HepG2 (cell line): ENCODE measurements at regions not wholly inside any gene's neighbourhood (a gene's known extent, or its start where the extent isn't known, plus 50 kb on each side); places are given as distances from the start of the nearest gene placed in this dataset.
A peak's percentile ranks its signal among the peaks of the same experiment; 100 is the strongest.

Experiments
- ATAC-seq: fragments of 200-7000 bp; cut with Tn5 transposase; 3 replicates; pipeline ENCODE4 v1.9.1; 2020; ENCODE audit warnings: mild to moderate bottlenecking, moderate library complexity
- BruUV-seq: library from RNA; stranded (reverse); fragments of 400-500 nt; replicated peaks from 2 replicates; lab custom pipeline; 2021; lab: Mats Ljungman, UMichigan
- CTCF ChIA-PET: fragments of 300-600 bp; formaldehyde crosslinking; extraction: SDS; loops from one replicate; lab custom pipeline; 2021; ENCODE audit warnings: low total read pairs, inconsistent platforms, low intra/inter-chr PET ratio; lab: Yijun Ruan, JAX
- POLR2A ChIA-PET: fragments of 350-600 bp; sonication (Branson Sonifier 250); formaldehyde crosslinking; loops from one replicate; lab custom pipeline; 2020; ENCODE audit warnings: antibody characterized with exemption, inconsistent platforms; lab: Yijun Ruan, JAX
- DNase-seq: peaks from one replicate; pipeline ENCODE4 v3.0.0-alpha.2; 2015; ENCODE audit warnings: low spot score
- FAIRE-seq: peaks from 3 replicates; lab custom pipeline; 2011; peaks lifted over from hg19 to GRCh38; lab: Jason Lieb, UNC
- H2AFZ ChIP-seq: one replicate; pipeline ENCODE4 v1.6.1; 2011; ENCODE audit warnings: low read length, inconsistent platforms
- H3K27ac ChIP-seq: fragments of 300-600 bp; 3 replicates; pipeline ENCODE4 v1.8.0; 2011; ENCODE audit warnings: mixed run types, mild to moderate bottlenecking, mixed read lengths, low read length, inconsistent platforms; ENCODE audit not compliant: insufficient read depth; ENCODE audit errors: extremely low read length
- H3K27me3 ChIP-seq, 2 experiments: fragments of 200-600 bp in 1 of 2; 2 replicates in 1 of 2; 3 replicates in 1 of 2; pipeline versions ENCODE4 v1.6.0 to v1.8.0; 2011; ENCODE audit warnings: low read length in 2 of 2, mild to moderate bottlenecking in 2 of 2, moderate library complexity in 2 of 2, inconsistent platforms in 1 of 2; ENCODE audit not compliant: insufficient read depth in 2 of 2, control insufficient read depth in 1 of 2
- H3K36me3 ChIP-seq, 2 experiments: fragments of 200-600 bp in 1 of 2; replicated peaks in 1 of 2; 2 replicates in 1 of 2; 3 replicates in 1 of 2; pipeline versions ENCODE4 v1.5.1 to v1.8.0; 2011; ENCODE audit warnings: low read length in 2 of 2, inconsistent platforms in 1 of 2; ENCODE audit not compliant: insufficient read depth in 2 of 2, control insufficient read depth in 1 of 2
- H3K4me1 ChIP-seq: 2 replicates; pipeline ENCODE4 v1.5.1; 2012; ENCODE audit warnings: low read length, inconsistent platforms; ENCODE audit not compliant: insufficient read depth
- H3K4me2 ChIP-seq: 2 replicates; pipeline ENCODE4 v1.6.0; 2011; ENCODE audit warnings: low read depth, low read length, inconsistent platforms
- H3K4me3 ChIP-seq, 3 experiments: fragments of 200-600 bp in 1 of 3; sonication (generic), shearing (Covaris generic) in 1 of 3; replicated peaks in 1 of 3; 2 replicates each; pipeline ENCODE4 v1.5.1; 2011 to 2016; ENCODE audit warnings: low read length in 3 of 3, inconsistent platforms in 2 of 3, low read depth in 2 of 3, mild to moderate bottlenecking in 2 of 3, control low read depth in 1 of 3, mixed read lengths in 1 of 3; ENCODE audit not compliant: insufficient read depth in 1 of 3
- H3K79me2 ChIP-seq: one replicate; pipeline ENCODE4 v1.6.1; 2011; ENCODE audit warnings: low read length, inconsistent platforms; ENCODE audit not compliant: insufficient read depth
- H3K9ac ChIP-seq: 2 replicates; pipeline ENCODE4 v1.6.0; 2011; ENCODE audit warnings: mild to moderate bottlenecking, low read depth, low read length, inconsistent platforms; ENCODE audit not compliant: insufficient read depth
- H3K9me3 ChIP-seq: 2 replicates; pipeline ENCODE4 v1.5.1; 2012; ENCODE audit warnings: mild to moderate bottlenecking, low read length
- H4K20me1 ChIP-seq: 2 replicates; pipeline ENCODE4 v1.6.0; 2011; ENCODE audit warnings: inconsistent platforms, mild to moderate bottlenecking, low read length, moderate library complexity; ENCODE audit not compliant: insufficient read depth
- MBNL3 ChIP-seq: fragments of 250-450 bp; sonication (Bioruptor Pico); conservative IDR thresholded peaks from 2 replicates; pipeline ENCODE4 v1.8.0; 2022; ENCODE audit warnings: mild to moderate bottlenecking, inconsistent platforms
- PITX1 ChIP-seq: sonication (generic); formaldehyde crosslinking; IDR thresholded peaks from 2 replicates; pipeline ENCODE4 v1.5.1; 2020; ENCODE audit warnings: mild to moderate bottlenecking, missing genetic modification reagents
- SOX13 ChIP-seq, 3 experiments: fragments of 450-650 bp in 1 of 3; sonication (generic) in 1 of 3; formaldehyde crosslinking in 1 of 3; IDR thresholded peaks in 2 of 3; conservative IDR thresholded peaks in 1 of 3; 2 replicates each; pipeline versions ENCODE4 v1.5.0 to v1.6.1; 2016 to 2020; ENCODE audit warnings: antibody characterized with exemption in 1 of 3, mild to moderate bottlenecking in 1 of 3, missing compliant biosample characterization in 1 of 3, missing genetic modification reagents in 1 of 3, moderate library complexity in 1 of 3
- SRSF4 ChIP-seq: fragments of 200-400 bp; formaldehyde crosslinking; IDR thresholded peaks from one replicate; pipeline ENCODE4 v1.6.1; 2018; ENCODE audit warnings: mild to moderate bottlenecking, low read depth, low read length, moderate library complexity; ENCODE audit not compliant: poor library complexity, severe bottlenecking
- TARDBP ChIP-seq: sonication (generic); formaldehyde crosslinking; IDR thresholded peaks from 2 replicates; pipeline ENCODE4 v1.8.0; 2022; ENCODE audit warnings: mild to moderate bottlenecking, missing genetic modification reagents
- TERF1 ChIP-seq: sonication (generic); formaldehyde crosslinking; IDR thresholded peaks from 2 replicates; pipeline ENCODE4 v1.8.0; 2022; ENCODE audit warnings: mild to moderate bottlenecking, missing genetic modification reagents, moderate library complexity
- ZBTB14 ChIP-seq: sonication (generic); formaldehyde crosslinking; IDR thresholded peaks from 2 replicates; pipeline ENCODE4 v1.4.0; 2020; ENCODE audit warnings: missing genetic modification reagents
- ZBTB20 ChIP-seq: sonication (generic); formaldehyde crosslinking; IDR thresholded peaks from 2 replicates; pipeline ENCODE4 v1.8.1; 2023; ENCODE audit warnings: missing genetic modification reagents, low read depth, mild to moderate bottlenecking, borderline replicate concordance
- ZNF329 ChIP-seq: sonication (generic); formaldehyde crosslinking; IDR thresholded peaks from 2 replicates; pipeline ENCODE4 v1.9.0; 2021; ENCODE audit warnings: low read depth, mild to moderate bottlenecking, missing genetic modification reagents
- ZNF468 ChIP-seq: sonication (generic); formaldehyde crosslinking; IDR thresholded peaks from 2 replicates; pipeline ENCODE4 v1.8.0; 2022; ENCODE audit warnings: mild to moderate bottlenecking, moderate library complexity, missing genetic modification reagents
- ZNF747 ChIP-seq: sonication (generic); formaldehyde crosslinking; IDR thresholded peaks from 2 replicates; pipeline ENCODE4 v1.8.1; 2023; ENCODE audit warnings: missing genetic modification reagents, mild to moderate bottlenecking, borderline replicate concordance
- in situ Hi-C: cut with HindIII; loops from 2 replicates; pipeline ENCODE4 v1.10.0; 2017; ENCODE audit warnings: low pct_unique_long_range_greater_than_20kb; ENCODE audit not compliant: extremely low pct_ligation_motif_present
- intact Hi-C: fragments of 100-400 bp; cut with micrococcal nuclease; formaldehyde crosslinking; loops from one replicate; pipeline ENCODE4 v1.10.0; 2022; ENCODE audit not compliant: unreplicated experiment
- TF ChIP-seq, protein P1 (sequence below), 2 experiments: IDR thresholded peaks; 2 replicates each; pipeline ENCODE4 v1.6.1; 2011 to 2012; ENCODE audit warnings: low read length in 2 of 2, borderline replicate concordance in 1 of 2, low read depth in 1 of 2, mild to moderate bottlenecking in 1 of 2, moderate library complexity in 1 of 2

DNA sequence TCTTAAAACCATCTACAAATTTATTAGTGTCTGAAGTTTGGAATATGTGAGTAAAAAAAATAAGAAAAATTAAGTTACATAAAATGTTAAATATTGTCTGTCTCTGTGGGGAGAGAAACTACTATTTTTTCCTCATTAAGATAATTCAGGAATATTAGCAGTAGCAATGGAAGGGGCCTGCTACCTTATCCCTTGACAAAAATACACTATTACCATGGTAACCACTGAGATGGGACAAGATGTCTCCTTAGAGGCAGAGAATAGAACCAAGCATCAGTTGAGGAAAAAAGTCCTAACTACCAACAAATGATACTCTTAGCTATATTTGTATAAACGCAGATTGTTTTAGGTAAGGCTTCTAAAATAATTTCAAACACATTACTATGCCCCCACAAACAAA, 150.7 kb upstream of the LSM8 start (continued):
- TF ChIP-seq MBNL3 (CRISPR knock-in tag) (no peak), SRSF4 (no peak), TARDBP (CRISPR knock-in tag) (no peak), PITX1 (CRISPR knock-in tag) (no peak), ZNF747 (no peak), SOX13 (IDR thresholded peaks at IDR 0.05) (no peak), SOX13 (CRISPR knock-in tag; conservative IDR thresholded peaks at IDR 0.05 in 1 of 2, IDR thresholded peaks at IDR 0.05 in 1 of 2) (no peak)
- TF ChIP-seq, all 625 proteins: peak for 0

DNA sequence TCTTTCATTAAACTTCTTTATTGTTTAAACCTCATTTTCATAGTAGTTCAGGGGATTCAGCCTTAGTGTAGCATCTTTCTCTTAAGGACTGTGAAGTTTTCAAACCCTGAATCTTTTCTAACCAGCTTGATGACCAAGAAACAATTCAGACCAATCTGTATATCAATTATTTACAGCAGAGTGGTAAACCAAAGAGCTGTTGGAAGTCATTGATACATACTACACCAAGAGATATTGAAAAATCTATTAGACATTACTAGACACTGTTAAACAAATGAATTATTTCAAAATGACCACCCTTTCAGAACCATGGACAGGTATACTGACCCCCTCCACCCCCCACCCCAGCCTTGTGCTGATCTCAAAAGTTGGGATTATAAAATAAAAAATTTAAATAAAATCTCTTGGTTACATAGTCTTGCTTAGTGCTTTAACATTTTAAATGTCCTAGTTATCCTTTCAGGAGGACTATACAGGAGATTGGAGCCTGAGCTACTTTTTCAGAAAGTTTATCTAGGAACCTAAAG, 143.9 kb upstream of the LSM8 start:
- H3K36me3 ChIP-seq = no peaks in the 10 kb centered on the region
- intact Hi-C loops (no loop called here), in situ Hi-C loops (no loop called here)
- DNase-seq = no peak
- H3K4me3 ChIP-seq = no peak overlapping the region
- no TSS peak for BruUV-seq
- ChIA-PET POLR2A (no interaction called here), CTCF (no interaction called here)
- no peaks in the 10 kb centered on the region for H3K79me2 ChIP-seq
- H3K27ac ChIP-seq = no peak overlapping the region
- H4K20me1 ChIP-seq = no peaks in the 10 kb centered on the region
- ATAC-seq = no peak
- no peaks in the 10 kb centered on the region for H3K4me1 ChIP-seq
- H3K9ac ChIP-seq = no peak overlapping the region
- no peak for TF ChIP-seq ZBTB14 (CRISPR knock-in tag)
- TF ChIP-seq ZBTB20 (CRISPR knock-in tag) = no peak
- TF ChIP-seq, protein P1, sequence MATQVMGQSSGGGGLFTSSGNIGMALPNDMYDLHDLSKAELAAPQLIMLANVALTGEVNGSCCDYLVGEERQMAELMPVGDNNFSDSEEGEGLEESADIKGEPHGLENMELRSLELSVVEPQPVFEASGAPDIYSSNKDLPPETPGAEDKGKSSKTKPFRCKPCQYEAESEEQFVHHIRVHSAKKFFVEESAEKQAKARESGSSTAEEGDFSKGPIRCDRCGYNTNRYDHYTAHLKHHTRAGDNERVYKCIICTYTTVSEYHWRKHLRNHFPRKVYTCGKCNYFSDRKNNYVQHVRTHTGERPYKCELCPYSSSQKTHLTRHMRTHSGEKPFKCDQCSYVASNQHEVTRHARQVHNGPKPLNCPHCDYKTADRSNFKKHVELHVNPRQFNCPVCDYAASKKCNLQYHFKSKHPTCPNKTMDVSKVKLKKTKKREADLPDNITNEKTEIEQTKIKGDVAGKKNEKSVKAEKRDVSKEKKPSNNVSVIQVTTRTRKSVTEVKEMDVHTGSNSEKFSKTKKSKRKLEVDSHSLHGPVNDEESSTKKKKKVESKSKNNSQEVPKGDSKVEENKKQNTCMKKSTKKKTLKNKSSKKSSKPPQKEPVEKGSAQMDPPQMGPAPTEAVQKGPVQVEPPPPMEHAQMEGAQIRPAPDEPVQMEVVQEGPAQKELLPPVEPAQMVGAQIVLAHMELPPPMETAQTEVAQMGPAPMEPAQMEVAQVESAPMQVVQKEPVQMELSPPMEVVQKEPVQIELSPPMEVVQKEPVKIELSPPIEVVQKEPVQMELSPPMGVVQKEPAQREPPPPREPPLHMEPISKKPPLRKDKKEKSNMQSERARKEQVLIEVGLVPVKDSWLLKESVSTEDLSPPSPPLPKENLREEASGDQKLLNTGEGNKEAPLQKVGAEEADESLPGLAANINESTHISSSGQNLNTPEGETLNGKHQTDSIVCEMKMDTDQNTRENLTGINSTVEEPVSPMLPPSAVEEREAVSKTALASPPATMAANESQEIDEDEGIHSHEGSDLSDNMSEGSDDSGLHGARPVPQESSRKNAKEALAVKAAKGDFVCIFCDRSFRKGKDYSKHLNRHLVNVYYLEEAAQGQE (IDR thresholded peaks at IDR 0.05; ENCODE audit: borderline replicate concordance in 1 of 2, low read depth in 1 of 2, low read length in 2 of 2) = peak in 1 of 2 experiments; percentile 72; a peak in 2 of 4 replicates
- TF ChIP-seq TERF1 (CRISPR knock-in tag) = no peak
- TF ChIP-seq ZNF329 (CRISPR knock-in tag) = no peak
- TF ChIP-seq ZNF468 (CRISPR knock-in tag) = no peak
- no peaks in the 10 kb centered on the region for H3K27me3 ChIP-seq
- FAIRE-seq = no peak
- H3K4me2 ChIP-seq = no peak overlapping the region
- no peaks in the 10 kb centered on the region for H3K9me3 ChIP-seq
- no peak overlapping the region for H2AFZ ChIP-seq
